NT2/D1 (cell line): ENCODE measurements at regions not wholly inside any gene's neighbourhood (a gene's known extent, or its start where the extent isn't known, plus 50 kb on each side); places are given as distances from the start of the nearest gene placed in this dataset.

Experiments
- SUZ12 ChIP-seq: IDR thresholded peaks from 2 replicates; pipeline ENCODE4 v1.6.1; 2011; ENCODE audit not compliant: insufficient read length, insufficient read depth; ENCODE audit errors: extremely low read depth
- ZNF274 ChIP-seq: IDR thresholded peaks from 2 replicates; pipeline ENCODE4 v1.6.1; 2011; ENCODE audit warnings: mild to moderate bottlenecking, low read depth, low read length

DNA sequence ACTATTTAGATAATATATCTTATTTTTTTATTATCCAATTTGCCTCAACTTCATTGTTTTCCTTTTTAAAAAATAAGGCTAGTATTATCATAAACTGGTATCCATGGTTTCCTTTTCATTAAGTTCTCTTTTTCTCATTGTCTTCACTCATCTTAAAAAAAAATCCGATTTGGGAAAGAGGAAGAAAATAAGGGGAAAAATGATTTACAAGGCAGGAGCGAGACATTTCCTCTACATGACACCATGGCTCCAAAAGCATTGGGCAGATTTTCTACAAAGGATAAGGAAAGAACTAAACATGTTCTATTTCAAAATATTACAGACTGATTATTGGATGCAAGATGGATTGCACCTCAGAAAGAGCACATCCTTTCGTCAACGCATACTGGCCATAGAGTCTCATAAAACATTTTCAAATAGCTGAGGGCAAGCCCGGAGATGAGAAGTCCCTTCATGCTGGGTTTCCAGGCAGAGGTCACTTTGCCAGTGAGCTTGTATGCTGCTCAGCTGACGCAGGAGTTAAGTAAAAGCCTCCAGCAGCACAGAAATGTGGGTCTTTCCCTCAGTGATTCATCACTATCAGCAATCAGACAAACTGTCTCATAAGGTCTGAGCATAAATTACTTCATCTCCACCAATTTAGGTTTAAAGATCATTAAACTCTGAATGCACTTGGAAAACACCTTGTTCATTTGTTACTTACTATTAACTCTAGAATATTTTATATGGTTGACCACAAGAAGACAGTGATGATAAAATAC lies 129.0 kb upstream of the TNFAIP3 start:
- TF ChIP-seq SUZ12, result no peak
- TF ChIP-seq ZNF274, result no peak
